Ishikawa (cell line): ENCODE measurements at regions not wholly inside any gene's neighbourhood (a gene's known extent, or its start where the extent isn't known, plus 50 kb on each side); places are given as distances from the start of the nearest gene placed in this dataset.

ENCODE experiments used
- CEBPB ChIP-seq: IDR thresholded peaks from 2 replicates; pipeline ENCODE4 v1.6.1; 2012
- CREB1 ChIP-seq: IDR thresholded peaks from 2 replicates; pipeline ENCODE4 v1.6.1; 2012; ENCODE audit warnings: low read depth
- EP300 ChIP-seq: IDR thresholded peaks from 2 replicates; pipeline ENCODE4 v1.6.1; 2012; ENCODE audit warnings: borderline replicate concordance
- MAX ChIP-seq: IDR thresholded peaks from 2 replicates; pipeline ENCODE4 v1.6.1; 2012
- RAD21 ChIP-seq: IDR thresholded peaks from 2 replicates; pipeline ENCODE4 v1.6.1; 2012; ENCODE audit warnings: low read depth
- TAF1 ChIP-seq: IDR thresholded peaks from 2 replicates; pipeline ENCODE4 v1.6.1; 2012; ENCODE audit warnings: low read depth, mild to moderate bottlenecking
- TCF12 ChIP-seq: IDR thresholded peaks from 2 replicates; pipeline ENCODE4 v1.6.1; 2012; ENCODE audit warnings: low read depth
- TEAD4 ChIP-seq: IDR thresholded peaks from 2 replicates; pipeline ENCODE4 v1.6.1; 2012
- TF ChIP-seq, protein P1 (sequence below): IDR thresholded peaks from 2 replicates; pipeline ENCODE4 v1.6.1; 2012; ENCODE audit warnings: low read depth, mild to moderate bottlenecking

DNA sequence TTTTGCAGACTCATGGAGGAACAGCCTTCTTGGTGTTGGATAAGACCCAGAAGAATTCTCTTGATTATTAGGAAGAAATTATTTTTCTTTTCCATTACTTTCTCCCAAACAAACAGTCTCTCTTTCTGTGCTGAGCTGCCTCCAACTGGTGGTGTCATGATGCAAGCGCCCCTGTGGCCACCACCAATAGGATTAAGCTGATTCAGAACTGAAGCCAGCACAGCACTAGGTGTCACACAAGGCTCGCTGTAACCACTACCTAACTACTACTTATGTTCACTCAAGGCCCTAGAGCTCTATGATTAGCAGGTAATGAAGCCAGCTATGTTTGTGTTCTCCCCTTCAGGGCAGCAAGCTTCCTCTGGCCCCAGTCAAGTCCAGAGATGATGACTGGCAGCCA lies 123.4 kb downstream of the HTR1B start:
- no peak for TF ChIP-seq TAF1
- TF ChIP-seq CEBPB: no peak
- no peak for TF ChIP-seq RAD21
- TF ChIP-seq TEAD4: no peak
- no peak for TF ChIP-seq EP300
- no peak for TF ChIP-seq MAX
- TF ChIP-seq, protein P1, sequence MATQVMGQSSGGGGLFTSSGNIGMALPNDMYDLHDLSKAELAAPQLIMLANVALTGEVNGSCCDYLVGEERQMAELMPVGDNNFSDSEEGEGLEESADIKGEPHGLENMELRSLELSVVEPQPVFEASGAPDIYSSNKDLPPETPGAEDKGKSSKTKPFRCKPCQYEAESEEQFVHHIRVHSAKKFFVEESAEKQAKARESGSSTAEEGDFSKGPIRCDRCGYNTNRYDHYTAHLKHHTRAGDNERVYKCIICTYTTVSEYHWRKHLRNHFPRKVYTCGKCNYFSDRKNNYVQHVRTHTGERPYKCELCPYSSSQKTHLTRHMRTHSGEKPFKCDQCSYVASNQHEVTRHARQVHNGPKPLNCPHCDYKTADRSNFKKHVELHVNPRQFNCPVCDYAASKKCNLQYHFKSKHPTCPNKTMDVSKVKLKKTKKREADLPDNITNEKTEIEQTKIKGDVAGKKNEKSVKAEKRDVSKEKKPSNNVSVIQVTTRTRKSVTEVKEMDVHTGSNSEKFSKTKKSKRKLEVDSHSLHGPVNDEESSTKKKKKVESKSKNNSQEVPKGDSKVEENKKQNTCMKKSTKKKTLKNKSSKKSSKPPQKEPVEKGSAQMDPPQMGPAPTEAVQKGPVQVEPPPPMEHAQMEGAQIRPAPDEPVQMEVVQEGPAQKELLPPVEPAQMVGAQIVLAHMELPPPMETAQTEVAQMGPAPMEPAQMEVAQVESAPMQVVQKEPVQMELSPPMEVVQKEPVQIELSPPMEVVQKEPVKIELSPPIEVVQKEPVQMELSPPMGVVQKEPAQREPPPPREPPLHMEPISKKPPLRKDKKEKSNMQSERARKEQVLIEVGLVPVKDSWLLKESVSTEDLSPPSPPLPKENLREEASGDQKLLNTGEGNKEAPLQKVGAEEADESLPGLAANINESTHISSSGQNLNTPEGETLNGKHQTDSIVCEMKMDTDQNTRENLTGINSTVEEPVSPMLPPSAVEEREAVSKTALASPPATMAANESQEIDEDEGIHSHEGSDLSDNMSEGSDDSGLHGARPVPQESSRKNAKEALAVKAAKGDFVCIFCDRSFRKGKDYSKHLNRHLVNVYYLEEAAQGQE: no peak
- TF ChIP-seq CREB1: no peak
- TF ChIP-seq TCF12: no peak
